Tibial artery (tissue), 4 donors: ENCODE measurements at regions not wholly inside any gene's neighbourhood (a gene's known extent, or its start where the extent isn't known, plus 50 kb on each side); places are given as distances from the start of the nearest gene placed in this dataset.

ENCODE experiments used
- DNase-seq, 2 donors: peaks; one replicate each; pipeline ENCODE4 v3.0.0-alpha.2; 2019
- H3K27ac ChIP-seq, 2 donors: fragments of 200-600 bp; sonication (generic) in 1 of 2; 1 replicate in 1 of 2; 2 replicates in 1 of 2; pipeline ENCODE4 v1.5.1; 2018 to 2019; ENCODE audit warnings: mild to moderate bottlenecking in 1 of 2
- H3K27me3 ChIP-seq, 2 donors: fragments of 200-600 bp; sonication (generic) in 1 of 2; one replicate each; pipeline versions ENCODE4 v1.5.1 to v1.6.0; 2016 to 2019
- H3K36me3 ChIP-seq, 3 donors: fragments of 200-600 bp; sonication (generic) in 2 of 3; one replicate each; pipeline ENCODE4 v1.5.1; 2016 to 2019; ENCODE audit warnings: mild to moderate bottlenecking in 2 of 3
- H3K4me1 ChIP-seq, 4 donors: fragments of 200-600 bp; sonication (generic) in 2 of 4; 1 replicate in 3 of 4; 2 replicates in 1 of 4; pipeline ENCODE4 v1.5.1; 2016 to 2019
- H3K4me3 ChIP-seq, 2 donors: fragments of 200-600 bp; sonication (generic) in 1 of 2; 1 replicate in 1 of 2; 2 replicates in 1 of 2; pipeline ENCODE4 v1.5.1; 2018 to 2019; ENCODE audit warnings: mild to moderate bottlenecking in 2 of 2
- H3K9me3 ChIP-seq, 3 donors: fragments of 200-600 bp; sonication (generic) in 1 of 3; one replicate each; pipeline ENCODE4 v1.5.1; 2016 to 2019
- CTCF ChIP-seq, 2 experiments: fragments of 200-600 bp in 1 of 2; fragments of 450-650 bp in 1 of 2; IDR thresholded peaks; one replicate each; pipeline ENCODE4 v1.5.1; 2017 to 2019; ENCODE audit warnings: antibody characterized with exemption in 2 of 2, mild to moderate bottlenecking in 1 of 2, moderate library complexity in 1 of 2
- intact Hi-C: fragments of 100-400 bp; cut with DNase I; formaldehyde crosslinking; loops from one replicate; pipeline ENCODE4 v1.15.0; 2023; ENCODE audit warnings: low total_unique reads

GRCh38 chr2:165009466-165009865, 54.1 kb upstream of the SLC38A11 start:
- no peaks in the 10 kb centered on the region for H3K9me3 ChIP-seq
- intact Hi-C loops = no loop called here
- no peak overlapping the region for H3K27ac ChIP-seq
- no peak for DNase-seq
- peaks cover 0 to 2% (median 0%) of the 10 kb centered on the region in 4 donors for H3K4me1 ChIP-seq
- no peaks in the 10 kb centered on the region for H3K36me3 ChIP-seq
- H3K4me3 ChIP-seq = no peak overlapping the region
- no peak for TF ChIP-seq CTCF (IDR thresholded peaks at IDR 0.05)
- no peaks in the 10 kb centered on the region for H3K27me3 ChIP-seq

GRCh38 chr2:165008730-165009315, 53.5 kb upstream of the SLC38A11 start:
- Histone ChIP-seq H3K9me3 (no peaks in the 10 kb centered on the region), H3K27me3 (no peaks in the 10 kb centered on the region), H3K36me3 (no peaks in the 10 kb centered on the region), H3K27ac (no peak overlapping the region), H3K4me1 (peaks cover 0 to 2% (median 0%) of the 10 kb centered on the region in 4 donors), H3K4me3 (no peak overlapping the region)
- no peak for DNase-seq
- no peak for TF ChIP-seq CTCF (IDR thresholded peaks at IDR 0.05)
- intact Hi-C loops = no loop called here

GRCh38 chr2:165007161-165007744, 51.9 kb upstream of the SLC38A11 start:
- H3K36me3 ChIP-seq = no peaks in the 10 kb centered on the region
- H3K27me3 ChIP-seq = no peaks in the 10 kb centered on the region
- no peak for DNase-seq
- intact Hi-C loops = no loop called here
- no peak overlapping the region for H3K27ac ChIP-seq
- peaks cover 0 to 2% (median 0%) of the 10 kb centered on the region in 4 donors for H3K4me1 ChIP-seq
- no peak for TF ChIP-seq CTCF (IDR thresholded peaks at IDR 0.05)
- H3K9me3 ChIP-seq = no peaks in the 10 kb centered on the region
- H3K4me3 ChIP-seq = no peak overlapping the region
